ENCODE measurements at regions not wholly inside any gene's neighbourhood (a gene's known extent, or its start where the extent isn't known, plus 50 kb on each side); places are given as distances from the start of the nearest gene placed in this dataset.

GRCh38 chr9:1575939-1576338, 439.2 kb upstream of the SMARCA2 start:
- TF ChIP-seq CTCF (conservative IDR thresholded peaks at IDR 0.05; ENCODE audit: low read length) (no peak), EZH2phosphoT487 (IDR thresholded peaks at IDR 0.05; ENCODE audit: borderline replicate concordance, low read depth, low read length) (no peak)

All from OCI-LY7 (cell line).